Activated CD8-positive, alpha-beta memory T cell treated with anti-CD3 and anti-CD28 coated beads for 36 hours (primary cell): ENCODE measurements at regions not wholly inside any gene's neighbourhood (a gene's known extent, or its start where the extent isn't known, plus 50 kb on each side); places are given as distances from the start of the nearest gene placed in this dataset.

Source experiments
- CTCF ChIA-PET: fragments of 350-600 bp; sonication (Branson Sonifier 250); formaldehyde crosslinking; loops from one replicate; lab custom pipeline; 2021; ENCODE audit warnings: antibody characterized with exemption; lab: Charles Lee
- POLR2A ChIA-PET: fragments of 350-600 bp; sonication (Branson Sonifier 250); formaldehyde crosslinking; loops from one replicate; lab custom pipeline; 2021; ENCODE audit warnings: antibody characterized with exemption; lab: Charles Lee

GRCh38 chr14:98705871-98706300 lies 566.1 kb downstream of the BCL11B start:
- POLR2A ChIA-PET = no interaction called here
- CTCF ChIA-PET = no interaction called here

- POLR2A ChIA-PET = no interaction called here
- CTCF ChIA-PET = no interaction called here
Measured at GRCh38 chr14:98707522-98707921, 564.5 kb downstream of the BCL11B start.

GRCh38 chr14:98708555-98708954 lies 563.4 kb downstream of the BCL11B start:
- ChIA-PET POLR2A (interaction anchor here (0.6 kb wide), 1 partner anchor 547 kb away, joined by 10 read pairs; no protein-coding TSS in a partner anchor), CTCF (no interaction called here)

GRCh38 chr14:98711453-98711852 lies 560.5 kb downstream of the BCL11B start:
- POLR2A ChIA-PET = no interaction called here
- CTCF ChIA-PET = no interaction called here

GRCh38 chr14:98714626-98715425 lies 557.2 kb downstream of the BCL11B start:
- CTCF ChIA-PET = no interaction called here
- POLR2A ChIA-PET = no interaction called here

GRCh38 chr14:98716133-98716532 lies 555.9 kb downstream of the BCL11B start:
- CTCF ChIA-PET = no interaction called here
- POLR2A ChIA-PET = no interaction called here

- CTCF ChIA-PET = interaction anchor here (0.5 kb wide), 1 partner anchor 296 kb away, joined by 4 read pairs; no protein-coding TSS in a partner anchor
Measured at GRCh38 chr14:98721061-98721460, 550.9 kb downstream of the BCL11B start.

GRCh38 chr14:98724734-98725133 lies 547.3 kb downstream of the BCL11B start:
- POLR2A ChIA-PET = no interaction called here
- CTCF ChIA-PET = interaction anchor here (0.5 kb wide), 1 partner anchor 449 kb away, joined by 3 read pairs; no protein-coding TSS in a partner anchor

More at GRCh38 chr14:98721061-98721460, 550.9 kb downstream of the BCL11B start:
- POLR2A ChIA-PET = no interaction called here

- POLR2A ChIA-PET = no interaction called here
- CTCF ChIA-PET = interaction anchor here (0.5 kb wide), 1 partner anchor 448 kb away, joined by 3 read pairs; no protein-coding TSS in a partner anchor
Measured at GRCh38 chr14:98725191-98725590, 546.8 kb downstream of the BCL11B start.

GRCh38 chr14:98725676-98726075 lies 546.3 kb downstream of the BCL11B start:
- ChIA-PET CTCF (no interaction called here), POLR2A (no interaction called here)

- POLR2A ChIA-PET = no interaction called here
Measured at GRCh38 chr14:98726585-98727405, 545.2 kb downstream of the BCL11B start.

GRCh38 chr14:98728024-98728423 lies 544.0 kb downstream of the BCL11B start:
- POLR2A ChIA-PET = no interaction called here

More at GRCh38 chr14:98726585-98727405, 545.2 kb downstream of the BCL11B start:
- CTCF ChIA-PET = no interaction called here

GRCh38 chr14:98728836-98729235 lies 543.2 kb downstream of the BCL11B start:
- ChIA-PET POLR2A (no interaction called here), CTCF (no interaction called here)

More at GRCh38 chr14:98728024-98728423, 544.0 kb downstream of the BCL11B start:
- CTCF ChIA-PET = interaction anchor here (0.6 kb wide), 1 partner anchor 487 kb away, joined by 3 read pairs; no protein-coding TSS in a partner anchor

GRCh38 chr14:98731286-98731685 lies 540.7 kb downstream of the BCL11B start:
- ChIA-PET POLR2A (no interaction called here), CTCF (no interaction called here)

- CTCF ChIA-PET = no interaction called here
- POLR2A ChIA-PET = no interaction called here
Measured at GRCh38 chr14:98731701-98732100, 540.3 kb downstream of the BCL11B start.

GRCh38 chr14:98733536-98733935 lies 538.5 kb downstream of the BCL11B start:
- CTCF ChIA-PET = no interaction called here
- POLR2A ChIA-PET = no interaction called here

- POLR2A ChIA-PET = no interaction called here
- CTCF ChIA-PET = no interaction called here
Measured at GRCh38 chr14:98736701-98737338, 535.2 kb downstream of the BCL11B start.

GRCh38 chr14:98741523-98741922 lies 530.5 kb downstream of the BCL11B start:
- ChIA-PET POLR2A (no interaction called here), CTCF (no interaction called here)

- CTCF ChIA-PET = no interaction called here
- POLR2A ChIA-PET = no interaction called here
Measured at GRCh38 chr14:98742001-98742400, 530.0 kb downstream of the BCL11B start.

- ChIA-PET POLR2A (no interaction called here), CTCF (interaction anchor here (0.7 kb wide), 2 partner anchors 71 to 574 kb away, joined by 3 to 6 read pairs; no protein-coding TSS in a partner anchor)
Measured at GRCh38 chr14:98743536-98743935, 528.5 kb downstream of the BCL11B start.
